AG20443 (cell line): ENCODE measurements at regions not wholly inside any gene's neighbourhood (a gene's known extent, or its start where the extent isn't known, plus 50 kb on each side); places are given as distances from the start of the nearest gene placed in this dataset.
"Not testable (repeated sequence)": the region's sequence is repeated elsewhere in the genome, so short reads cannot be mapped to it uniquely, and the experiment has no call there.

Source experiments
- DNase-seq: peaks from one replicate; pipeline ENCODE4 v3.0.0; 2012; ENCODE audit warnings: low spot score, mixed read lengths

DNA sequence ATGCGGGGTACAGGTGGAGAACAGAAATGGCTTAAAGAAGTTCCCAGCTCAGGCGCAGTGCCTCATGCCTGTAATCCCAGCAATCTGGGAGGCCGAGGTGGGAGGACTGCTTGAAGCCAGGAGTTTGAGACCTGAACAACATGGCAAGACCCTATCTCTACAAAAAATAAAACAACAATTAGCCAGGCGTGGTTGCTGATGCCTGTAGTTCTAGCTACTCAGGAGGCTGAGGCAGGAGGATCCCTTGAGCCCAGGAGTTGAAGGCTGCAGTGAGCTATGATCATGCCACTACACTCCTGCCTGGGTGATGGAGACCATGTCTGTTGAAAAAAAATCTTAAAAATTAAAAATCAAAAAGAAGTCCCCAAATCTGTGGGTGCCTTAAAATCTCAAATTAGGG, 228.3 kb upstream of the WSB1 start:
- DNase-seq: no peak

DNA sequence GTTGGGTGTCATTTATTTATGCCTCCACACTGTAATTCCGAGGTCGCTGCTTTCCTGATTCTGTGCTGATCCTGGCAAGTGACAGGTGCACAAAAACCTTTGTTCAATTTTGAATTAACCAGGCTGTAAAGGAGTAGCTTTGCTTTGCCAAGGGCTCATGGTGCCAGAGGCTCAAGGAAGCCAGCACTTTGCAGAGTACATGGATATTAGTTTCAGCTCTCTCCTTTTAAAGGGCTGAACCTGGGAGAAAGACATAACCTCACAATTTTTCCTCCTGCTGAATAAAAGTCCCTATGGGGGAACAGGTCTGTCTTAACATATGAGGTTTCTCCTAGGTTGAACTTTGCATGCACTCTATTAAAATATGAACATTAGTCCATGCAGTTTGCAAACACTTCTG, 227.6 kb upstream of the WSB1 start:
- DNase-seq: no peak

DNA sequence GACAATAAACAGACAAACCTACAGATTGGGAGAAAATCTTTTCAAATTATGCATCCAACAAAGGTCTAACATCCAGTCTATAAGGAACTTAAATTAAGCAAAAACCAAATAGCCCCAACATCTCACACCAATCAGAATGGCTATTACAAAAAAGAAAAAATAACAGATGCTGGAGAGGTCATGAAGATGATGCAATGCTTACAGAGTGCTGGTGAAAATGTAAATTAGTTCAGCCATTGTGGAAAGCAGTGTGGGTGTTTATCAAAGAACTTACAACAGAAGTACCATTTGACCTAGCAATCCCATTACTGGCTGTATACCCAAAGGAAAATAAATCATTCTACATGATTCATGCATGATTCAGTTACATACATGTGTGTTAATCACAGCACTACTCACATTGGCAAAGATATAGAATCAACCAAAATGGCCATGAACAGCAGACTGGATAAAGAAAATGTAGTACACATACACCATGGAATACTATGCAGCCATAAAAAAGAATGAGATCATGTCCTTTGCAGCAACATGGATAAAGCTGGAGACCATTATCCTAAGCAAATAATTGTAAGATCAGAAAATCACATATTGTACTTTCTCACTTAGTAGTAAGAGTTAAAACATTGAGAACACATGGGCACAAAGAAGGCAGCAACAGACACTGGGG, 223.9 kb upstream of the WSB1 start:
- no peak for DNase-seq

DNA sequence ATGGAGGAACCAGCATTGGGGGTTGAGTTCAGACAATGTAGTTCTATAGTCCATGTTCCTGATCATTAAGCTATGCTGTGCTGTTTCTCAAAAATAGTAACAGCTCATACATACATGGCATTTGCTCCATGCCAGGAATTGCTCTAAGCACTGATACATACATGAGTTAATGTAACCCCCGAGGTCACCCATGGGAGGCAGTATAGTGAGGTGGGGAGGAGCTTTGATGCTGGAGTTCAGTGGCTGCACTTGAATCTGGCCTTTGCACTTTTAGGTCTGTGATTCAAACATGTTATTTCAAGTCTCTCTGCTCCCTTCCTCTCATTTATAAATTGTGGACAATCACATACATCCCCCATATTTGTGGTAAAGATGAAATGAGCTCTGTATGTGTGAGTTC, 223.1 kb upstream of the WSB1 start:
- no peak for DNase-seq

DNA sequence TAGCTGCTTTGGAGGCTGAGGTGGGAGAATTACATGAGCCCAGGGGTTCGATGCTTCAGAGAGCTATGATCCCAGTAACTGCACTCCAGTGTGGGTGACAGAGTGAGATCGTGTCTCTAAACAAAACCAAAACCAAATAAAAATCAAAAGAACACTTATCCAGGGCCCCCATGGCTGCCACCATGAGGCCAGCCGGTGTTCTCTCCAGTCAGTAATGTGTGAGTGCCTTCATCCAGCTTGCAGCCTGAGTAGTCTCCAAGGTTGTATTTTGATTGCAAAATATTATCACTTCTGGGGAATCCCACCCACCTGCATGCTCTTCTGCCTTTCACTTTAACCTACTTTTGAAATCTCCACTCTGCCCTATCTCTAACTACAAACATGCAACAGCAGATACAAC, 221.0 kb upstream of the WSB1 start:
- DNase-seq: no peak

DNA sequence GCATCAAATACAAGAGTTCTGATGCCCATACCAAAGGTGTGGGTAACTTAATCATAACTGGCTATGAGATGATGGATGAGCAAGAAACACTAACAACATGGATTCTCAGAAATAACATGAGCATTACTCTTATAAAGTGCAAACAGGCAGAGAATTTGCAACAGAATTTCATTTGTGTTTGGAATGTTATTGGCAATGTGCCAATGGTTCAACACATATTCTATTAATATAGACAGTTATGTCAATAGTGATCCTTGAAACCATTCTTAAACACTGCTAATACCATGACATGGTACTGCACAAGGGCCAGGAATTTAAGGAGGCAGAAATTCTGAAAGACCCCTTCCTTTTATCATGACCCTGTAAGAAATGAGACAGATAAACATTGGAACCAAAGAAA, 217.1 kb upstream of the WSB1 start:
- no peak for DNase-seq

DNA sequence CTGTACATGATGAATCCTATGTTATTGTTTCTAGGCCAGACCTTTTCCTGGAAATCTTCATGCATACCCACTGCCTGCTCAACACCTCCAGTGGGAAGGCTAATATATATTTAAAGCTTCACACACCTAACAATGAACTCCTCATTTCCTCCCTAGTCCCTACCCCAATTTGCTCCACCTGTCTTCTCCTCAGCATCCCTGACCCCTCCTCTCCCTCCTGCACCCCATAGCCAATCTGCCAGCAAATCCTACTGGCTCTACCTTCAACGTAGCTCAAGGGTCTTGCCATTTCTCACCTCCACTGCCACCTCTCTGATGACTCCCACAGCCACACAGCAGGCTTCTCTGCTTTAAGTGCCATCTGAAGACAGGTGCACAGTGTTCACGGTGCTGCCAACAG, 215.6 kb upstream of the WSB1 start:
- DNase-seq: no peak

DNA sequence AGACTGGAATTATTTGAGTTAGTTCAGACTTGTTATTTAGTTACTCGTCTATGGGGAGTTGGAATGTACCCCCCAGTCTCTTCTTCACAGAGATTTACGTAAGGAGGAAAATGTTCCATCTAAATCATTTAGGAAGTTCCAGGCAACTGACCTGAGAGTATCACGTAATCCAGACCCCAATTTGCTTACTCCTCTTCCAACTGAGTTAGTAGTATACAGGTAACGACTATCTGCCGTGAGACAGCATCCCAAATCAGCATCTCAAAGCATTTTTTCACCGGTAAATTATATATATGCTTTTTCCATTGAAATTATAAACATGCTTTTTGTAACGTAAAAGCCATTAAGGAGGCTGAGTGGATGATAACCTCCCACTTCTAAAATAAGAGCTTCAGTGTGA, 214.3 kb upstream of the WSB1 start:
- DNase-seq: no peak

DNA sequence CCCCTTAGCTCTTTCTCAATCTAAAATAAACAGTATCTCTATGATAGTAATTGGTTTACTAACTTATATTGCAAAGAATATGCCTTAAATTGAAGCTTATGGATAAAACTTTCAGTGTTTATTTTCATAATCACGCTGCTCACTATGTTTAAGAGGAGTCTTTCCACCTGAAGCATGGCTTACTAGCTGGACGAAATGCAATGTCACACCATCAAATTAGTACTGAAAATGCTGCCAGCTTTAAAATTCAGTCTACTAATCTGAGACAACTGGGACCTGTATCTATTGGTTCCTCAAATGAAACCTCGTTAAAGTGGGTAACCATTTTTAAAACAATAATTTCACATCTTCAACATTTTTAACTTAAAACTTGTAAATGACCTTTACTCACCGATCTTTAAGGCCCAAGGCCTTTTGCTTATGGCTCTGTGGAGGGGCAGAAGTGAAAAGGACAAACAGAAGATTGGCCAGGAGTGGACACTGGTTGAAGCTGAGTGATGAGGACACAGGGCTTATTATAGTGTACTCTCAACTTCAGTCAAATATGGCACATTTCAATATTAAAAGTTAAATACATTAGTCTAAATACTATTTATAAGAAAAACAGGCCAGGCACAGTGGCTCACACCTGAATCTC, 212.8 kb upstream of the WSB1 start:
- DNase-seq: no peak

DNA sequence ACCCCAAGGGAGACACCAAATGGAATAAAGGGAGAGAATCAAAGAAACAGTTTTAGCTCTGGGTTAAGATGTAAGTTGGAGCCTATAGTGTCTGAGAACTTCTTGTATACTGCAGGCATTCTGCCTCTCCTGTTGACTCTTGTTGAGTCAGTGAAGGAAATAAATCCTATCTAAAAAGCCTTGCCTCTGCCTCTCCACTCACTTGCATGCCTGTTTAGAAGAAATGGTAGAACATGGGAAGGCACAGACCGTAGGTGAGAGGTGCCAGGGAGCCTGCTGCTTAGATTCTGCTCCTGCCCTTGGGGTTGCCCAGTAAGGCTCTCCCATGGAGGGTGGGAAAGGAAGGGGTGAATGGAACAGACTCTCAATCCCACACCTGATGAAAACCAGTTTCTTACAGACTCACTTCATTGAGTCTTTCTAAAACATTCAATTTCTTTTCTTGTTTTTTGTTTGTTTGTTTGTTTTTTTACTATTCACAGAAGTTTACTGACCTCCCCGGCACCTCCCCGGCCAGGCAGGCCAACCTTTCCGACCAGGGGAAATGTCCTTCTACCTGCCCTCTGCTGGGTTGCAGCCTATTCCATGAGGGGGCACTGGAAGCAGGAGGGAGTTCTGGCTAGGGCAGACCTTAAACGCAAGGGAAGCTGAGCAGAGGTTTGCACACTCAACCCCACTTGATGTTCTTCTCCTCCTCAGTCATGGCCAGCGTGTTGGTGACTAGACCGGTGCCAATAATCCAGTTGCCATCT, 211.7 kb upstream of the WSB1 start:
- no peak for DNase-seq

DNA sequence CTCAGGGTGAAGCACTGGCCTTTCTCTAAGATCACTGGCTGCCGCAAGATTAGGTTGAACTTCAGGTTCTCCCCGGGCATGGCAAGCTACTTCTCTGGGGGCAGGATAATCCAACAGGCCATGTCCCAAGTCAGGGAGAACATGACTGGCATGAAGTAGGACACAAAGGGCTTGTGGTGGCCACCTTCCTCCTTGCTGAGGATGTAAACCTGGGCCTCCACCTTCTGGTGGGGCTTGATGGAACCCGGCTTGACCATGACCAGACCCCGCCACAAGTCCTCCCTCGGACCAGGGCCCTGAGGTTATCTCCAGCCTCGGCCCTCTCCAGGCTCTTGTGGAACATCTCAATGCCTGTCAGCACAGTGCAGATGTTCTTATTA, 211.1 kb upstream of the WSB1 start:
- DNase-seq: no peak

DNA sequence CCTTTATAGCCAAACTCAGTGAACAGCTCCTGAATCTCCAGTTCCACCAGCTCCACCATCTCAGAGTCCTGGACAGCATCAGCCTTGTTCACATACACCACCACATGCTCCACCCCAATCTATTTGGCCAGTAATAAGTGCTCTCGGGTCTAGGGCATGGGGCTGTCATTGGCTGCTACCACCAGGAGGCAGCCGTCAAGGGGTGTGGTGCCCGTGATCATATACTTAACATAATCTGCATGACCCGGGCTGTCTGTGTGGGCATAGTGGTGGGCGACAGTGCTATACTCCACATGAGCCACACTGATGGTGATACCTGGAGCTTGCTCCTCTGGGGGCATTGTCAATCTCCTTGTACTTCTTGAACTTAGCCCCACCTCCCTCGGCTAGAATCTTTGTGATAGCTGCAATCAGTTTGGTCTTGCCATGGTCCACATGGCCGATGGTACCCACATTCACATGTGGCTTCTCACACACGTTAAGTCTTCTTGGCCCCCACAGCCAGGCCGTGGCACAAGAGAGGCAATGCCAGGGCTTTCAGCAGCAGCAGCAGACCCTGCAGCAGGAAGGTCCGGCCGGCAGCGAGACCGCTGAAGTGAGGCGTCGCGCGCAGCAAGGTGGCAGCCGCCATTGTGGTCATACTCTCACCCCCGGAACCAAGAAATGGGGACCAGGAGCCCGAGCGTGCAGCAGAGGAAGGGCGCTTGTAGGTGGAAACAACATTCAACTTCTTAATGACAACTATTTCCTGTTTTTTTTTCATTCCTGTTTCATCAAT, 210.3 kb upstream of the WSB1 start:
- DNase-seq: no peak

DNA sequence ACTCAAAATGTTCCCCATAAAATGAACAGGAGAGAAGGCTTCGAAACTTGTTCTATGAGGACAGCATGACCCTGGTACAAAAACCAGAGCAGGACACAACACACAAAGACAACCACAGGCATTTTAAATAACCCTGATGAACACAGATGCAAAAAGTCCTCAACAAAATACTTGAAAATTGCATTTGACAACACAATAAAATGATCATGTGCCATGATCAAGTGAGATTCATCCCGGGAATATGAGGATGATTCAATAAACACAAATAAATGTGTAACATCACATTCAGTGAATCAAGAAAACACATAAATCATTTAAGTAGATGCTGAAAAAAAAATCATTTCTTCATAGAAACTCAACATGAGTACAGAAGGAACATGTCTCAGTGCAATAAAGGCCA, 208.4 kb upstream of the WSB1 start:
- no peak for DNase-seq

DNA sequence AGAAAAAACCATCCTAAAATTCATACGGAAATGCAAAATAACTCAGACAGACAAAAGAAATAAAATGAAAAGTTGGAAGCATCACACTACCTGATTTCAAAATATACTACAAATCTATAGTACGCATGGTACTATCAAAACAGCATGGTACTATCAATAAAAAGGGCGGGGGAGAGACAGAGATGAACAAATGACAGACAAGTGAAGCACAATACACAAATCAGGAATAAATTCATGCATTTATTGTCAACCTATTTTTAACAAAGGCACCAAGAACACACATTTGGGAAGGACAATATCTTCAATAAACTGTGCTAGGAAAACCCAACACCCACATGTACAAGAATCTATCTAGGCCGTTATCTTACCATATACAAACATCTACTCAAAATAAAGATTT, 207.4 kb upstream of the WSB1 start:
- DNase-seq: no peak

DNA sequence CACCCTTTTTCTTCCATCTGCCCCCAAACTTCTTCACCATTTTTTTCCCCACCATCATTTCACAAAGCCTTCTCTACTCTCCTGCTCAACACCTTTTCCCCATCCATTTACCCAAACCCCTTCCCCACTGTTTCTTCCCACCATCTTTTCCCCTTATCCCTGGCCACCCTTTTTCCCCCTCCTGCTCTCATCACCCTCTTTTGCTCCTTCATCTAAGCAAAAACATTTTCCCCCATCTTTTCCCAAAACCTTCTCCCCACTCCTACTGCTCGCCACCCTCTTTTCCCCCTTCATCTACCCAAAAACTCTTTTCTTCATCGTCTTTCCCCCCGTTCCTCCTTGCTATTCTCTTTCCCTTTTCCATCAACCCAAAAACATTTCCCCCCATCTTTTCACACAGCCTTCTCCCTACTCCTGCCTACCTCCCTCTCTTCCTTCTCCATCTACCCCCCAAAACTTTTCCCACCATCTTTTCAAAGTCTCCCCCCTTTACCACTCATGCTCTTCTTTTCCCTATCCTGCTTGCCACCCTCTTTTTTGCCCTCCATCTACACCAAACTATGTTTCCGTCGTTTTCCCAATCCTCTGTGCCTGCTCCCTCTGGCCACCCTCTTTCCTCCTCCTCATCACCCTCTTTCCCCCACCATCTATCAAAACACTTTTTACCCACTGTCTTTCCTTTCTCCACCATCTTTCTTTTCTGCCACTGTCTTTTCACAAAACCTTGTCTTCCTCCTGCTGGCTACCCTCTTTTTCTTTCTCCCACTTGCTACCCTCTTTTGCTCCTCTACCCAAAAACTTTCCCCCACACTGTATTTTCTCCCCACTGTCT, 205.8 kb upstream of the WSB1 start:
- DNase-seq: no peak

DNA sequence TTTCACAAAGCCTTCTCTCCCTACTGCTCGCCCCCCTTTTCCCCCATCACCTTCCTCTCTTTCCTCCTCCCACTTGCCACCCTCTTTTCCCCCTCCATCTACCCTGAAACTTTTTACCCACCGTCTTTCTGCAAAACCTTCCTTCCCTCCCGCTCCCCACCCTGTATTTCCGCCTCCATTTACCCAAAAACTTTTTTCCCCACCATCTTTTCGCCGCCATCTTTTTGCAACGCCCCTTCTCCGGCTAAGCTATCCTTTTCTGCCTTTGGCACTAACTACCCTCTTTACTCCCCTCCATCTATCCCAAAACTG, 205.2 kb upstream of the WSB1 start:
- DNase-seq: no peak

DNA sequence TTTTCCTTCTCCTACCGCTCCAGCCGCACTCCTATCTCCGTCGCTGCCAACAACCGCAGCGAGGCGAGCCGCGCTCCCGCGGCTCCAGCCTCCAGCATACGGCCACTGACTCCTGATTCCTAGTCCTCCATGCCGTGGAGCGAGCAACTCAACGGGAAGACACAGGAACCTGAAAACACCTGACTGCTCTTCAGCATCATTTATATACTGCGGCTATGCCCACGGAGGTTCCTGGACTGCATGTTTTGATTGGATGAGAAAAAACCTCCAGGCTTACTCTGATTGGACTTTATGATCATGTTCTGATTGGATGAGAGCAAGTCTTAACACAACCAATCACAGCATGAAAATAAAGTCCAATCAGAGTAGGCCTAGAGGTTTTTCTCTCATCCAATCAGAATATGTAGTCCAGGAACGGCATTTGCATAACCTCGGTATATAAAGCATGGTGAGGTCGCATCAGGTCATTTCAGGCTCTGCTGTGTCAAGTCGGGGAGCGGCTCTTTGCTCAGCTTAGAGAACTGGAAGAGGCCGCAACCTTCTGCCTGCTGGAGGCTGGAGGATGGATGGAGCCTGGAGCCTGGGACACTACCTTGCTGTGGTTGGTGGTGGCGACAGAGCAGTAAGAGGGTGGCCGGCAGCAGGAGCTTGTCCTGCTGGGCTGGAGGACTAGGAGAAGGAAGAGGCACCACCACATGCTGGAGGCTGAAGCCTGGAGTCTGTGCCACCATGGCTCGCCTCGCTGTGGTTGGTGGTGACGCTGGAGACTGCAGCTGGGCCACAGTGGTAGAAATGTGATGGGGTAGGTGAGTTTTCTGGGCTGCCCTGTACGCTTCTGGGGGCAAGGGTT, 204.6 kb upstream of the WSB1 start:
- DNase-seq: not testable (repeated sequence)

DNA sequence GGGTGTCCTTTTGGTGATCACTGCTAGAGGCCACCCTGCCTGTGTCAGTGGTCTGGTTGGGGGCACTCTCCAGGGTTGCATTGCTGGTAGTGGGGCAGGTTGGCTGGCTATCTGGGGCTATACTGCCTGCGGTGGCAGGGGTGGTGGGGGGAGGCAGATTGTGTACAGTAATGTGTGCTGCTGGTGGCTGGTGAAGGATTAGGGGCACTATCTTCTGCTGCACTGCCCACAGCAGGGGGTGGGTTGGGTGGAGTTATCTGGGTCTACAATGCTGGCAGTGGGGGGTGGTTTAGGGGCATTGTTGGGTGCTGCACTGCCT, 204.0 kb upstream of the WSB1 start:
- no peak for DNase-seq

DNA sequence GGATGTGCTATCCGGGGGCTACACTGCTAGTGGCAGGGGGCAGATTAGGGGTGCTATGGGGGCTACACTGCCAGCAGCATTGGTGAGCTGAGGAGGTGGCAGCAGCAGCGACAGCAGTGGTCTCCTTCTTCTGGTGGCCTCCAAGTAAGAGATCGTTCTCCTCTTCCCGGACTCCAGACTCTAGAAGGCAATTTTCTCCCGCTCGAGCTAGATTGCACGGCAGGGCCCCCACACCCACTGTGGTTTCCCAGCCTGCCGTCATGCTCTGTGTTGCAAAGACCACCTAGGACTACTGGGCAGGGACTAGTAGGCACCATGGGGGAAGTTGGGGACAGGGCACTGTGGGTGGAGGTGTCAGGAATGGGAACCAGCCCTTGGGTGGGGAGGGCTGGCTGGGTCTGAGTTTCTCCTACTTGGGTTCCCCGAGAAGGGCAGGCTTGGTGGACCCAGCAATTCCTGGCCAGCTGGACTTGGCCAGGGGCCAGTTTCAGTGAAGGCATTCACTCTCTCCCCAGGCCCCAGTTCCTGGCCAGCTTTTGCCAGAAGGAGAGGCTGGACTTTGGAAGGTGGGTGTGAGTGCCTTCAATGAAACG, 203.4 kb upstream of the WSB1 start:
- DNase-seq: not testable (repeated sequence)

DNA sequence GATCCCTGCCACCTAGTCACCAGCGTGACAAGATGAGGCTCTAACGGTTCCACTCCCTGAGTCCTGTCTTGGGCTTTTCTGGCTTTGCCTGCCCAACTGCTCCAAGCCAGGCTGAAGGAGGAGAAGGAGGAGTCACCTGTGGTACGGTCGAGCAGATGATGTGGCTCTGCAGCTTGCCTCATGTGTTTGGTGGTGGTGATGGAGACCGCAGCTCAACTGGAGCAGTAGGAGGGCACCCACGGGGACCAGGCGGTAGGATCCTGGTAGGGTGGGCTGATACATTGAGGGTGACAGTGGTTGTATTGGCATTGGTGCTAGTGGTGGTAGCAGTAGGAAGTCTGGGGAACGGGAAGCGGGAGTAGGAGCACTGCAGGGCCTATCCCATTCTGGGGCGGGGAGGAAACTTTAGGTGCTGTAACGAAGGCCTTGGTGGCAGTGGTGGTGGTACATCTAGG, 202.8 kb upstream of the WSB1 start:
- no peak for DNase-seq

DNA sequence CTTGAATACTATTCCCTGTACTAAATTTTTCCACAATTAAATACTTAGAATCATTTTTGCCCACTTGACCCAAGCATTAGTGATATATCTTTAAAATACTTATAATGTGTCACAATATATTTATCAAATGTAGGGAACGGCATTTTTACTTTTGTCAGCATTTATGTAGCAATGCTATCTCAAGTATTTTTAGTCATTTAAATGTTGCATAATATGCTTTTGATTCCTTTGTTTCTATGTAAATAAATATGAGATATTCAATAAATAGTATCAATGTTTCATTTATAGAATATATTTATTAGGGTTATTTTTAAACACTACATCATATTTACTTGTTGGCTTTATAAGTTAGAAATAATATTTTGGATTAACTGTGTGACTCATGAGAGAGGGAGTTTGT, 199.7 kb upstream of the WSB1 start:
- DNase-seq: not testable (repeated sequence)
